OCI-LY3 (cell line): ENCODE measurements at regions not wholly inside any gene's neighbourhood (a gene's known extent, or its start where the extent isn't known, plus 50 kb on each side); places are given as distances from the start of the nearest gene placed in this dataset.

Experiments
- H2AFZ ChIP-seq: fragments of 200-600, 300-600 bp; shearing (Covaris generic); 2 replicates; pipeline ENCODE4 v1.6.0; 2014; ENCODE audit warnings: antibody characterized with exemption, low read depth, low read length
- H3K27ac ChIP-seq: fragments of 200-600, 300-600 bp; sonication (generic); 2 replicates; pipeline ENCODE4 v1.5.1; 2014; ENCODE audit warnings: mild to moderate bottlenecking, low read length, moderate library complexity, mixed read lengths
- H3K27me3 ChIP-seq: fragments of 200-600, 300-600 bp; sonication (generic); 2 replicates; pipeline ENCODE4 v1.6.1; 2014; ENCODE audit warnings: low read depth, low read length, mixed read lengths
- H3K36me3 ChIP-seq: fragments of 200-600, 300-600 bp; sonication (generic); replicated peaks from 2 replicates; pipeline ENCODE3; 2014; ENCODE audit warnings: low read depth, low read length, mixed read lengths
- H3K4me1 ChIP-seq: fragments of 300-600, 200-600 bp; sonication (generic); 2 replicates; pipeline ENCODE4 v1.6.1; 2014; ENCODE audit warnings: low read length, mixed read lengths
- H3K4me2 ChIP-seq: fragments of 200-600, 300-600 bp; sonication (generic); 2 replicates; pipeline ENCODE4 v1.6.1; 2014; ENCODE audit warnings: low read length, mixed read lengths
- H3K4me3 ChIP-seq: fragments of 300-600, 200-600 bp; sonication (generic); 2 replicates; pipeline ENCODE4 v1.5.1; 2014; ENCODE audit warnings: antibody characterized with exemption, mild to moderate bottlenecking, low read length, moderate library complexity
- H3K79me2 ChIP-seq: fragments of 300-600, 200-600 bp; shearing (Covaris generic); 2 replicates; pipeline ENCODE4 v1.6.1; 2014; ENCODE audit warnings: mild to moderate bottlenecking, low read length, mixed read lengths
- H3K9ac ChIP-seq: fragments of 300-600, 200-600 bp; shearing (Covaris generic); 2 replicates; pipeline ENCODE4 v1.6.0; 2014; ENCODE audit warnings: mild to moderate bottlenecking, low read length, moderate library complexity
- H3K9me3 ChIP-seq: fragments of 200-600, 300-600 bp; shearing (Covaris generic); 2 replicates; pipeline ENCODE4 v1.6.1; 2014; ENCODE audit warnings: low read length, mixed read lengths; ENCODE audit not compliant: insufficient read depth
- H4K20me1 ChIP-seq: fragments of 200-600, 300-600 bp; sonication (generic); 2 replicates; pipeline ENCODE4 v1.6.1; 2016; ENCODE audit warnings: low read length, mixed read lengths; ENCODE audit not compliant: insufficient read depth
- EZH2phosphoT487 ChIP-seq: fragments of 200-600 bp; shearing (Covaris generic); IDR thresholded peaks from 2 replicates; pipeline ENCODE4 v1.6.1; 2018; ENCODE audit warnings: antibody characterized with exemption, mixed run types, low read depth
- TF ChIP-seq, protein P1 (sequence below): fragments of 200-600, 300-600 bp; sonication (generic); IDR thresholded peaks from 2 replicates; pipeline ENCODE4 v1.5.1; 2014; ENCODE audit warnings: antibody characterized with exemption, low read length, low read depth

DNA sequence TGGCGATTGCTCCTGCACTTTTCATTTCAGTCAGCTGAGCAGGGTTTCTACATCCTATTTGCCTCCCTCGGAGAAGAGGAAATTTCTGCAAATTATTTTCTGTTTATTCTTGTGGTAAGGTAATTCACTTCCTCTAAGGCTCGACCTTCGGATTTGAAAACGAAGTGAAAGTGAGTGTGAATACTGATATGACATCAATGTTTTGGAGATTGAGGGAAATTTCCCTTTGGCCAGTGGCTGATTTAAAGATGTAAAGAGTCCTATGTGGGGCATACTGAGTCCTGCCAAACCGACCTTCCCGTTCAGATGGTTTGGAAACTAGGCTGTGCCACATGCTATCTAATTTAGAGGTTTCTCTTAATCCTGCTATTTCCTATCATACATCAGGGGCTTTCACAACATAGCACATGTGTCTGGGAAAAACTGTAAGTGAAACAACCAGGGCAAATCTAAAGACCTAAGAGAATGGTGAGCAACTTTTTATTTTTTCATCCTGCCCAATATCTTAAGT, 112.3 kb downstream of the POSTN start:
- H3K79me2 ChIP-seq, result no peaks in the 10 kb centered on the region
- no peaks in the 10 kb centered on the region for H3K36me3 ChIP-seq
- peak overlapping the region; percentile 31 for H3K4me2 ChIP-seq
- H3K4me3 ChIP-seq, result peak overlapping the region; percentile 28; the same call in 1 of the 2 replicates
- TF ChIP-seq, protein P1, sequence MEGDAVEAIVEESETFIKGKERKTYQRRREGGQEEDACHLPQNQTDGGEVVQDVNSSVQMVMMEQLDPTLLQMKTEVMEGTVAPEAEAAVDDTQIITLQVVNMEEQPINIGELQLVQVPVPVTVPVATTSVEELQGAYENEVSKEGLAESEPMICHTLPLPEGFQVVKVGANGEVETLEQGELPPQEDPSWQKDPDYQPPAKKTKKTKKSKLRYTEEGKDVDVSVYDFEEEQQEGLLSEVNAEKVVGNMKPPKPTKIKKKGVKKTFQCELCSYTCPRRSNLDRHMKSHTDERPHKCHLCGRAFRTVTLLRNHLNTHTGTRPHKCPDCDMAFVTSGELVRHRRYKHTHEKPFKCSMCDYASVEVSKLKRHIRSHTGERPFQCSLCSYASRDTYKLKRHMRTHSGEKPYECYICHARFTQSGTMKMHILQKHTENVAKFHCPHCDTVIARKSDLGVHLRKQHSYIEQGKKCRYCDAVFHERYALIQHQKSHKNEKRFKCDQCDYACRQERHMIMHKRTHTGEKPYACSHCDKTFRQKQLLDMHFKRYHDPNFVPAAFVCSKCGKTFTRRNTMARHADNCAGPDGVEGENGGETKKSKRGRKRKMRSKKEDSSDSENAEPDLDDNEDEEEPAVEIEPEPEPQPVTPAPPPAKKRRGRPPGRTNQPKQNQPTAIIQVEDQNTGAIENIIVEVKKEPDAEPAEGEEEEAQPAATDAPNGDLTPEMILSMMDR, result no peak
- no peak for TF ChIP-seq EZH2phosphoT487
- H4K20me1 ChIP-seq, result no peaks in the 10 kb centered on the region
- H3K27ac ChIP-seq, result no peak overlapping the region
- H3K27me3 ChIP-seq, result no peaks in the 10 kb centered on the region
- peaks cover 10% of the 10 kb centered on the region for H3K4me1 ChIP-seq
- H3K9ac ChIP-seq, result no peak overlapping the region
- no peaks in the 10 kb centered on the region for H3K9me3 ChIP-seq
- no peak overlapping the region for H2AFZ ChIP-seq

DNA sequence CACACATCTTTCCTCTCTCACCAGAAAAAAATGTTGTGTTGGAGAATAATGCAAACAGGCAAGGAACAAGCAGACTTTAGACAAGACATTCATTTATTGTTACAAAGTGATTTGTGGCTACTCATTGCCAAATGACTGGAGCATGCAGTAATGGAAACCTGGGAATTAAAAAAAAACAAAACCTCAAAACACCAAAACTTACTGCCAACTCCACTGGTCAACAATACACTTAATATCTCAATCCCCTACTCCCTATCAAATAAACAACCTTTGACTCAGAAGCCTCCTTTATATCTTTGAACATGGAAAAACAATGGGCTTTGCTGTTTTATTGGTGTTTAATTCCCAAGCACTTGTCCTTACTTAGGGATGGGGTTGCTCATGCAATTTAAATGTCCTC, 112.8 kb downstream of the POSTN start:
- no peak for TF ChIP-seq EZH2phosphoT487
- TF ChIP-seq, protein P1, result no peak
- Histone ChIP-seq H3K27me3 (no peaks in the 10 kb centered on the region), H3K36me3 (no peaks in the 10 kb centered on the region), H3K9me3 (no peaks in the 10 kb centered on the region), H3K27ac (no peak overlapping the region), H3K4me2 (peak overlapping the region; percentile 31), H3K79me2 (no peaks in the 10 kb centered on the region), H2AFZ (no peak overlapping the region), H3K4me3 (peak overlapping the region; percentile 28; the same call in 1 of the 2 replicates), H3K4me1 (peaks cover 10% of the 10 kb centered on the region), H3K9ac (no peak overlapping the region), H4K20me1 (no peaks in the 10 kb centered on the region)

DNA sequence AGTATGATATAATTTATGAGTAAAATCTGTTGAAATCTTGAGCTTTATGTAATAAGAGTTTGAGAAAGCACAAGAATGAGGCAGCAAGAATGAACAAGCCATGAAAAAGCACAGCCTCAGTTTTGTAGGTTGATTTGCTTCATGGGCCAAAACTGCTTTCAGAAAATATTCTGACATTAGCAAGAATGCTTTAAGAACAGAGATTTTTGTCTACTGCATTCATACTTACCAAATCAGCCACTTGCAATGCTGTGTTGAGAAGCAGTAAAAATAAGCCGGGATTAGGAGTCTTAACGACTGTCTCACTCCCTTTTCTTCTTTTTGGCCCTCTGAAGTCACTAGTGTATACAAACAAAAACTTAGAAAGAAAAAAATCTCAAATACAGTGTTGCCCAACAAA, 114.5 kb downstream of the POSTN start:
- Histone ChIP-seq H3K36me3 (no peaks in the 10 kb centered on the region), H3K9ac (no peak overlapping the region), H3K27me3 (no peaks in the 10 kb centered on the region), H3K9me3 (no peaks in the 10 kb centered on the region), H4K20me1 (no peaks in the 10 kb centered on the region), H3K27ac (no peak overlapping the region), H3K4me2 (no peak overlapping the region), H3K4me1 (peaks cover 10% of the 10 kb centered on the region), H3K79me2 (no peaks in the 10 kb centered on the region), H2AFZ (no peak overlapping the region), H3K4me3 (no peak overlapping the region)
- TF ChIP-seq, protein P1, result no peak
- TF ChIP-seq EZH2phosphoT487, result no peak

DNA sequence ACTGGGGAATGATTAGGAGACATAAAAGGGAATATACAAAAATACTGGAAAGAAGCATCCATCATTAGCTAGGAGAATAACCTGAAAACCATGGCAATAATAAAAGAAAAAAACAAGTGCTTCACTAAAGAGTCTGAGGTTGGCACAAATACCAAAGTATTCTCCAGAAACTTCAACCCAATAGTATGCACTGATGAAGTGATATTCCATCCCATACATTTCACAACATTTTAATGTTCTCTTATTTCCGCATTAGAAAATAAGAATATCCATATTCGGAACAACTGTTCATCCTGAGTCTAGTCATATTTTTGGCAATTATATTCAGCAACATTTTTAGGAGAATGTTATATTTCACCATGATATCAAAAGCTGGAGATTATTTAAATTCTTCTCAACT, 116.2 kb downstream of the POSTN start:
- H2AFZ ChIP-seq, result no peak overlapping the region

More for the DNA sequence above, 116.2 kb downstream of the POSTN start:
- Histone ChIP-seq H3K4me2 (no peak overlapping the region), H3K79me2 (no peaks in the 10 kb centered on the region), H3K9ac (no peak overlapping the region), H3K4me3 (no peak overlapping the region), H3K9me3 (no peaks in the 10 kb centered on the region), H3K27ac (no peak overlapping the region), H3K27me3 (no peaks in the 10 kb centered on the region), H4K20me1 (no peaks in the 10 kb centered on the region), H3K36me3 (no peaks in the 10 kb centered on the region), H3K4me1 (peaks cover 10% of the 10 kb centered on the region)
- TF ChIP-seq EZH2phosphoT487, result no peak
- TF ChIP-seq, protein P1, result no peak
